GM18909 (cell line): ENCODE measurements at regions not wholly inside any gene's neighbourhood (a gene's known extent, or its start where the extent isn't known, plus 50 kb on each side); places are given as distances from the start of the nearest gene placed in this dataset.
"Not testable (repeated sequence)": the region's sequence is repeated elsewhere in the genome, so short reads cannot be mapped to it uniquely, and the experiment has no call there.

Source experiments
- ATAC-seq: cut with Tn5 transposase; IDR thresholded peaks from one replicate; pipeline ENCODE4 v1.9.1; 2021; ENCODE audit warnings: mild to moderate bottlenecking; ENCODE audit not compliant: unreplicated experiment, poor library complexity

- ATAC-seq, result no peak
Measured at GRCh38 chr1:73327180-73327793, 870.7 kb downstream of the LRRIQ3 start.

GRCh38 chr1:73326663-73327062 lies 871.3 kb downstream of the LRRIQ3 start:
- ATAC-seq, result no peak

GRCh38 chr1:73310797-73311381 lies 887.1 kb downstream of the LRRIQ3 start:
- no peak for ATAC-seq

- ATAC-seq, result no peak
Measured at GRCh38 chr1:73306899-73307555, 890.9 kb downstream of the LRRIQ3 start.

GRCh38 chr1:73273886-73274285 lies 924.1 kb downstream of the LRRIQ3 start:
- no peak for ATAC-seq

GRCh38 chr1:73245196-73245595 lies 952.8 kb downstream of the LRRIQ3 start:
- not testable (repeated sequence) for ATAC-seq

GRCh38 chr1:73218995-73219546 lies 936.7 kb upstream of the NEGR1 start:
- ATAC-seq, result no peak

- no peak for ATAC-seq
Measured at GRCh38 chr1:73205294-73205973, 923.1 kb upstream of the NEGR1 start.

- no peak for ATAC-seq
Measured at GRCh38 chr1:73197972-73198371, 915.6 kb upstream of the NEGR1 start.

GRCh38 chr1:73194965-73195364 lies 912.6 kb upstream of the NEGR1 start:
- no peak for ATAC-seq

- not testable (repeated sequence) for ATAC-seq
Measured at GRCh38 chr1:73183581-73183980, 901.2 kb upstream of the NEGR1 start.

- no peak for ATAC-seq
Measured at GRCh38 chr1:73181190-73181540, 898.8 kb upstream of the NEGR1 start.

GRCh38 chr1:73180397-73181189 lies 898.3 kb upstream of the NEGR1 start:
- no peak for ATAC-seq

GRCh38 chr1:73176902-73177301 lies 894.6 kb upstream of the NEGR1 start:
- ATAC-seq, result no peak

- ATAC-seq, result no peak
Measured at GRCh38 chr1:73167009-73167657, 884.8 kb upstream of the NEGR1 start.

GRCh38 chr1:73162564-73162963 lies 880.2 kb upstream of the NEGR1 start:
- ATAC-seq, result no peak

- no peak for ATAC-seq
Measured at GRCh38 chr1:73161418-73161817, 879.1 kb upstream of the NEGR1 start.

GRCh38 chr1:73160759-73161158 lies 878.4 kb upstream of the NEGR1 start:
- no peak for ATAC-seq

- ATAC-seq, result no peak
Measured at GRCh38 chr1:73144311-73144710, 862.0 kb upstream of the NEGR1 start.

GRCh38 chr1:73136975-73137374 lies 854.6 kb upstream of the NEGR1 start:
- ATAC-seq, result no peak
